SH-SY5Y (cell line): ENCODE measurements at regions not wholly inside any gene's neighbourhood (a gene's known extent, or its start where the extent isn't known, plus 50 kb on each side); places are given as distances from the start of the nearest gene placed in this dataset.

Experiments used
- GATA2 ChIP-seq: IDR thresholded peaks from 2 replicates; pipeline ENCODE4 v1.6.1; 2011; ENCODE audit warnings: mild to moderate bottlenecking, low read depth, low read length
- GATA3 ChIP-seq: IDR thresholded peaks from 2 replicates; pipeline ENCODE4 v1.6.1; 2011; ENCODE audit warnings: low read depth, mild to moderate bottlenecking, low read length, moderate library complexity

- TF ChIP-seq GATA3 (no peak), GATA2 (no peak)
These were observed 56.9 kb upstream of the TBC1D5 start for GRCh38 chr3:17799312-17799711.

- TF ChIP-seq GATA3 (no peak), GATA2 (no peak)
These were observed 55.6 kb upstream of the TBC1D5 start for GRCh38 chr3:17798000-17798399.

DNA sequence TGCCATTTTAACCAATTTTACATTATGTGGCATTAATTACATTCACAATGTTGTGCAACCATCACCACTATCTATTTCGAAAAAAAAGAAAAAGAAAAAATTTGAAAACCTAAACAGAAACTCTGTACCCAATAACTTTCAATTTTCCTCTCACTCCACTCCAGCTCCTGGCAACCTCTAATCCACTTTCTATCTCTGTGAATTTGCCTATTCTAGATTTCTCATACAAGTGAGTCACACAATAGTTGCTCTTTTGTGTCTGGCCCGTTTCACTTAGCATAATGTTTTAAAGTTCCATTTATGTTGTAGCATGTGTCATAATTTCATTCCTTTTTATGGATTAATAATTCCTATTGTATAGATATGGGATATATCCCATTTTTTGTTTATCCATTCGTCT lies 53.3 kb upstream of the TBC1D5 start:
- TF ChIP-seq GATA2 = no peak
- no peak for TF ChIP-seq GATA3

- TF ChIP-seq GATA3 (peak; percentile 56; the same call in 1 of the 2 replicates), GATA2 (no peak)
These were observed 52.8 kb upstream of the TBC1D5 start for GRCh38 chr3:17795280-17795679.

GRCh38 chr3:17793542-17794195 lies 51.2 kb upstream of the TBC1D5 start:
- TF ChIP-seq GATA3 (no peak), GATA2 (no peak)
